GM18520 (cell line): ENCODE measurements at regions not wholly inside any gene's neighbourhood (a gene's known extent, or its start where the extent isn't known, plus 50 kb on each side); places are given as distances from the start of the nearest gene placed in this dataset.
"Not testable (repeated sequence)": the region's sequence is repeated elsewhere in the genome, so short reads cannot be mapped to it uniquely, and the experiment has no call there.

Source experiments
- ATAC-seq: cut with Tn5 transposase; IDR thresholded peaks from one replicate; pipeline ENCODE4 v1.9.1; 2021; ENCODE audit not compliant: unreplicated experiment

GRCh38 chr4:120316416-120316815 is 249.8 kb upstream of the MAD2L1 start:
- ATAC-seq: no peak

- ATAC-seq: no peak
Observed at GRCh38 chr4:120314969-120315368, 248.3 kb upstream of the MAD2L1 start.

DNA sequence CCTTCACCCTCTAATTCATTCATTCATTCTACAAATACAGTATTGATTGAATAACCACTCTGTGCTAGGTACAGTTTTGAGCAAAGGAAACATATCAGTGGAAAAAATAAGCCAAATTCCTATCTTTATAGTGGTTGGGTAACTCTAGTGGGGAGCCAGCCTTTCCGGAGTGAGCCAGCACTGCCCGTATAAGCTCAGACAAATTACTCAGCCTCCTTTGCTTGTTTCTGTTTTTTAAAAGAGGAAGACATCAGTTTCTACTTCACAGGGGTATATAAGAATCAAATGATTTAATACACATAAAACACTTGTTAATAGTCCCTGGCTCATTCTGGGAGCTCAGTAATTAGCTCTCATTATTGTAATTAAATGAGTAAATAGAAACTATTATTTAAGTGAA is 238.2 kb upstream of the MAD2L1 start:
- ATAC-seq: no peak

DNA sequence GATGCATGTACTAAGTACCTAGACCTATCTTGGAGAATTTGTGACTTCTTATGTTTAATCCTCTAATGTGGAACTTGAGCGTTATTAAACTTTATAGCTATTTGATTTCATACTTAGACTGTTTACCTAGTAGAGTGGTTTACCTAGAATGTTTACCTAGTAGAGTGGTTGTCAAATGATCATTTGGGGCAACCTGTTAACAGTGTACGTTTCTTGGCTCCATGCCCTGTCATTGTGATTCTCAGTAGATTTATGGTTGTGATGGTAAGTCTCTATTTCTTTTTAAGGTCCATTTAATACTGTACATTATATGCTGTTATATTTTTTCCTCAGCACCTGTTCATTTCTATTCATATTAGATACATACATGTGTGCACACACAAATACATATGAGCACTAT is 233.0 kb upstream of the MAD2L1 start:
- no peak for ATAC-seq

DNA sequence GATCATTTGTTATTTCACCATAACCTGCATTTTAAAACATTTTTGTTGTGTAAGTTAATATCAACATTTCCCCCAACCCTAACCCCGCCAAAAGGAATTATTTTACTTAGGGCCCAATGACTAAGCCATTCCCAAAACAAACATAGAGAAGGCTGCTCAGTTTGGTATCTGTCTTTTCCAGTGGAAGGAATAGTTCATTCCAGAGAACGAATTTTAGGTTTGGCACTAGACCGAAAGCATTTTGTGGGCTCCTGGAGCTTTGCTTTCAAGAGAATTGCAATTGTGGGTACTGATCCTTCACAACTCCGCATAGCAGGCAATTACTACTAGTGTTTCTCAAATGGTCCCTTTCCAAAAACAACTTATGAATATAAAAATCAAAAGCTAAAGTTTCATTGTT is 226.7 kb upstream of the MAD2L1 start:
- no peak for ATAC-seq

GRCh38 chr4:120291541-120291940 is 224.9 kb upstream of the MAD2L1 start:
- ATAC-seq: no peak

DNA sequence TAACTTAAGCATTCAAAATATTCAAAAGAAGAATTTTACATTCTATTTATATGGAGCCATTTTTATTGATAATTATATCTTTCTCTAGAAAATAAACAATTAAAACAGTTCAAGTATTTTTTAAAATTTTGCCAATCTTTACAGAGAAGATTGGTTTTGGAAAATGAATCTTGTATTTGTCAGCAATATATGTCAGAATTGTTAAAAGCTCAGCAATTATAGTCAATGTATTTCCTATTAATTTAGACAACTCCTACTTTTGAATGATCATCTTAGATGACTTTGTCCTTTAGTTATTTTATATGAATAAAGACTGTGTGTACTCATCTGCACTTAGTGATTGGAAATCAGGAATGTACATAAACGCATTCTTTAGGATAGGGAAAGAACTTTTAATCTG is 223.9 kb upstream of the MAD2L1 start:
- no peak for ATAC-seq

GRCh38 chr4:120286813-120287212 is 220.2 kb upstream of the MAD2L1 start:
- no peak for ATAC-seq

DNA sequence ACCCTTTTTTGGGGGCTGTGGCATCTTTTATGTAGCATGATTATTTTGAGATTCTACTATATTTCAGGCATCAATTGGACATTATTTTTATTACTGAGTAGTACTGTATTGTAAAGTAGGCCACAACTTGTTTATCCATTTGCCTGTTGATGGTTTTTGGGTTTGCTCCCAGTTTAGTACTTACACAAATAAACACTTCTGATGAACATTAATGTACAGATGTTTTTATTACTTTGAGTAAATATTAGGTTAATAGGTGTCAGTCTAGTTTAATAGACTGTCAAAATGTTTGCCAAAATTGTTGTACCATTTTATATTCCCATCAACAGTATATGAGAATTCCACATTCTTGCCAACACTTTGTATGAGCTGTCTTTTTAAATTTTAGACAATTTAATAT is 214.9 kb upstream of the MAD2L1 start:
- ATAC-seq: no peak

DNA sequence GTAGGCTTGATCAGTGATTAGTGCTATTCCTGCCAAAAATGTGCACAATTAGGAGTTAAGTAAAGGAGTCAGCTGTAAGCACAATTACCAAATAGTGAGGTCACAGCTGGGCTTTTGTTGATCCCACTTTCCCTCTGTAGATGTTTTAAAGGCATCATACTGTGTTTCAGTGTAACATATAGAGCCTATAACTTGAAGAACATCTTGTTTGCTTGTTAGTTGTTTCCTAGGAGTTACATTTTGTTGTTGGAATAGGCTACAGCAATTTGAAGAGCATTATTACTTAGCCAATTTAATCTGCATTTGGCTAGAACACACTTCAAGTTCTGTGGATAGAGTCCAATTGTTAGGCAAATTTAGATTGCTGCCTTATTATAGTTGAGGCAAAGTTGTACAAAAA is 210.7 kb upstream of the MAD2L1 start:
- no peak for ATAC-seq

DNA sequence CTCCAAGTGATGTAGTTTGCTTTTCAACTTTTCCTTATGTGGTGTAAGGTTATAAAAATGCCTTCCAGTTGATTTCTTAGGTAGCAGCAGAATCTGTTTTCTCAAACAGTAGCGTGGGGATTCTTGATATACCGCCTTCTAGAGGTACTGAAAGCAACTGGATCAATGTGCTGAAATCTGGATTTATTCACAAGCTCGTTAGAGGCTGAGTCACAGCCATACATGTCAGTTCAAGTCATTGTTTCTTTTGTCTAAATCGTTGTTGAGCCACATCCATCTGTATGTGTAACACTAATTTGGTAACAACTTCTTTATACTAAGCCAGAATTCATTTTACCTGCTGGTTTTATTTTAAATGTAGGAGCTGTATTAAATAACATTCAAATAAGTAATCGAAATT is 200.0 kb upstream of the MAD2L1 start:
- ATAC-seq: no peak

DNA sequence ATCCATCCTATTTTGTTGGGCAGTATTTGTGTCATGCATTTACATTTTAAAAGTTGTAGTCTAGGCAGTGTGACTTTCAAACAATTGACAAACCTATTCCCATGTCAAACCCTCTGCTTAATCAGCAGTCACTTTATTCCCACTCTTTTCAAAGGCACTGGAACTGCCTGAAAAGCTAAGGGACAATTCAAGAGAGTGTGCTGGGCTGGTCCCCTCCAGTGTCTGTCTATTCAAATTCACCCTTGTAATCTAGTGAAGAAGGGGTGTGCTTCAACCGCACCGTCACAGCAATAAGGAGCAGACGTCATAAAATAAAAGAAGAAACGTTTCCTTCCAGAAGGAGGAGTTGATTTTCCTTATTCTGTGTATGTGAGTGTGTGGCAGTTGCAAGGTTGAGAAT is 197.0 kb upstream of the MAD2L1 start:
- no peak for ATAC-seq

DNA sequence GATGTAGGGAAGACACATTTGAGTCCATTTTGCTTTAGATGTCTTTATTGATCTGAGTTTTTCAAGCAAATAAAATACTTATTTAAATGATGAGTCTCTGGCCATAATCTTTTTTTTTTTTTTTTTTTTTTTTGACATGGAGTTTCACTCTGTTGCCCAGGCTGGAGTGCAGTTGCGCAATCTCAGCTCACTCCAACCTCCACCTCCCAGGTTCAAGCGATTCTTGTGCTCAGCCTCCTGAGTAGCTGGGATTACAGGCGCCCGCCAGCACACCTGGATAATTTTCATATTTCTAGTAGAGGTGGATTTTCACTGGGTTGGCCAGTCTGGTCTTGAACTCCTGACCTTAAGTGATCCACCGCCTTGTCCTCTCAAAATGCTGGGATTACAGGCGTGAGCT is 194.5 kb upstream of the MAD2L1 start:
- ATAC-seq: no peak

DNA sequence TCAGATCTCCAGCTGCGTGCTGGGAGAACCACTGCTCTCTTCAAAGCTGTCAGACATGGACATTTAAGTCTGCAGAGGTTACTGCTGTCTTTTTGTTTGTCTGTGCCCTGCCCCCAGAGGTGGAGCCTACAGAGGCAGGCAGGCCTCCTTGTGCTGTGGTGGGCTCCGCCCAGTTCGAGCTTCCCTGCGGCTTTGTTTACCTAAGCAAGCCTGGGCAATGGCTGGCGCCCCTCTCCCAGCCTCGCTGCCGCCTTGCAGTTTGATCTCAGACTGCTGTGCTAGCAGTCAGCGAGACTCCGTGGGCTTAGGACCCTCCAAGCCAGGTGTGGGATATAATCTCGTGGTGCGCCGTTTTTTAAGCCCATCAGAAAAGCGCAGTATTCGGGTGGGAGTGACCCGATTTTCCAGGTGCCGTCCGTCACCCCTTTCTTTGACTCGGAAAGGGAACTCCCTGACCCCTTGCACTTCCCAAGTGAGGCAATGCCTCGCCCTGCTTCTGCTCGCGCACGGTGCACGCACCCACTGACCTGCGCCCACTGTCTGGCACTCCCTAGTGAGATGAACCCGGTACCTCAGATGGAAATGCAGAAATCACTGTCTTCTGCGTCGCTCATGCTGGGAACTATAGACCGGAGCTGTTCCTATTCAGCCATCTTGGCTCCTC is 189.6 kb upstream of the MAD2L1 start:
- ATAC-seq: not testable (repeated sequence)

GRCh38 chr4:120238277-120238973 is 171.8 kb upstream of the MAD2L1 start:
- no peak for ATAC-seq

GRCh38 chr4:120236873-120237272 is 170.2 kb upstream of the MAD2L1 start:
- no peak for ATAC-seq

- ATAC-seq: no peak
Observed at GRCh38 chr4:120232050-120232449, 165.4 kb upstream of the MAD2L1 start.

GRCh38 chr4:120228086-120228485 is 161.4 kb upstream of the MAD2L1 start:
- ATAC-seq: no peak

GRCh38 chr4:120227554-120227953 is 160.9 kb upstream of the MAD2L1 start:
- no peak for ATAC-seq

DNA sequence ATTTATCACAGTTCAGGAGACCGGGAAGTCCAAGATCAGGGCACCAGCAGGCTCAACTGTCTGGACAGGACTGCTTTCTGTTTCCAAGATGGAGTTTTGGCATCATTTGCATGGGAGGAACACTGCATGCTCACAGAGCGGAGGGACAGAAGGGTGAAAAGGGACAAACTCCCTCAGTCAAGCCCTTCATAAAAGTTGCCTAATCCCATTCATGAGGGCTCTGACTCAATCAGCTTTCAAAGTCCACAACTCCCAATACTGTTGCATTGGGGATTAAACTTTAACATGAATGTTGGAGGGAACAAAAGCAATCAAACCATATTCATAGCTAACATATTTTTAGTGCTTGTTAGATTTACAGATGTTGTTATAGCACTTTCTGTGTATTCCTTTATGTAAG is 158.9 kb upstream of the MAD2L1 start:
- no peak for ATAC-seq

DNA sequence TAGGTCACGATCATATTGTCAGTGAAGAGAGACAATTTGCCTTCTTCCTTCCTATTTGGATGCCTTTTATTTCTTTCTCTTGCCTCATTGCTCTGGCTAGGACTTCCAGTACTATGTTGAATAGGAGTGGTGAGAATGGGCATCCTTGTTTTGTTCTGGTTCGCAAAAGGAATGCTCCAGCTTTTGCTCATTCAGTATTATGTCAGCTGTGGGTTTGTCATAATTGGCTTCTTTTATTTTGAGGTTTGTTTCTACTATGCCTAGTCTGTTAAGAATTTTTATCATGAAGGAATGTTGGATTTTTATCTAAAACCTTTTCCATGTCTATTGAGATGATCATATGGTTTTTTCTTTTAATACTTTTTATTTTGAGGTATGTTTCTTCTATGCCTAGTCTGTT is 152.3 kb upstream of the MAD2L1 start:
- ATAC-seq: no peak

GRCh38 chr4:120215350-120215749 is 148.7 kb upstream of the MAD2L1 start:
- no peak for ATAC-seq
